ENCODE measurements at regions not wholly inside any gene's neighbourhood (a gene's known extent, or its start where the extent isn't known, plus 50 kb on each side); places are given as distances from the start of the nearest gene placed in this dataset.

- Histone ChIP-seq H2AFZ (ENCODE audit: low read length) (no peak overlapping the region), H3K4me1 (ENCODE audit: insufficient read depth, low read length, severe bottlenecking) (no peaks in the 10 kb centered on the region), H3K27me3 (ENCODE audit: insufficient read depth, low read length) (no peaks in the 10 kb centered on the region), H3K79me2 (ENCODE audit: insufficient read depth, low read length) (no peaks in the 10 kb centered on the region), H3K9me3 (ENCODE audit: low read length) (no peaks in the 10 kb centered on the region), H4K20me1 (ENCODE audit: insufficient read depth, low read length) (no peaks in the 10 kb centered on the region), H3K9me2 (ENCODE audit: low read depth, low read length) (no peaks in the 10 kb centered on the region), H3K4me2 (ENCODE audit: low read length) (no peak overlapping the region), H3K4me3 (ENCODE audit: low read depth, low read length, poor library complexity, severe bottlenecking) (no peak overlapping the region), H3K9ac (ENCODE audit: low read length) (no peak overlapping the region), H3K36me3 (ENCODE audit: insufficient read depth, low read length) (no peaks in the 10 kb centered on the region), H3K27ac (ENCODE audit: low read depth, low read length, poor library complexity, severe bottlenecking) (no peak overlapping the region), H3F3A (ENCODE audit: insufficient read depth, low read length) (no peaks in the 10 kb centered on the region)
- no peak for TF ChIP-seq EZH2 (IDR thresholded peaks at IDR 0.05; ENCODE audit: borderline replicate concordance, low read length)
- TF ChIP-seq, protein P1, sequence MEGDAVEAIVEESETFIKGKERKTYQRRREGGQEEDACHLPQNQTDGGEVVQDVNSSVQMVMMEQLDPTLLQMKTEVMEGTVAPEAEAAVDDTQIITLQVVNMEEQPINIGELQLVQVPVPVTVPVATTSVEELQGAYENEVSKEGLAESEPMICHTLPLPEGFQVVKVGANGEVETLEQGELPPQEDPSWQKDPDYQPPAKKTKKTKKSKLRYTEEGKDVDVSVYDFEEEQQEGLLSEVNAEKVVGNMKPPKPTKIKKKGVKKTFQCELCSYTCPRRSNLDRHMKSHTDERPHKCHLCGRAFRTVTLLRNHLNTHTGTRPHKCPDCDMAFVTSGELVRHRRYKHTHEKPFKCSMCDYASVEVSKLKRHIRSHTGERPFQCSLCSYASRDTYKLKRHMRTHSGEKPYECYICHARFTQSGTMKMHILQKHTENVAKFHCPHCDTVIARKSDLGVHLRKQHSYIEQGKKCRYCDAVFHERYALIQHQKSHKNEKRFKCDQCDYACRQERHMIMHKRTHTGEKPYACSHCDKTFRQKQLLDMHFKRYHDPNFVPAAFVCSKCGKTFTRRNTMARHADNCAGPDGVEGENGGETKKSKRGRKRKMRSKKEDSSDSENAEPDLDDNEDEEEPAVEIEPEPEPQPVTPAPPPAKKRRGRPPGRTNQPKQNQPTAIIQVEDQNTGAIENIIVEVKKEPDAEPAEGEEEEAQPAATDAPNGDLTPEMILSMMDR (IDR thresholded peaks at IDR 0.05; ENCODE audit: low read length) = no peak
These were observed 98.8 kb upstream of the RGS6 start for GRCh38 chr14:71833476-71833875.

DNA sequence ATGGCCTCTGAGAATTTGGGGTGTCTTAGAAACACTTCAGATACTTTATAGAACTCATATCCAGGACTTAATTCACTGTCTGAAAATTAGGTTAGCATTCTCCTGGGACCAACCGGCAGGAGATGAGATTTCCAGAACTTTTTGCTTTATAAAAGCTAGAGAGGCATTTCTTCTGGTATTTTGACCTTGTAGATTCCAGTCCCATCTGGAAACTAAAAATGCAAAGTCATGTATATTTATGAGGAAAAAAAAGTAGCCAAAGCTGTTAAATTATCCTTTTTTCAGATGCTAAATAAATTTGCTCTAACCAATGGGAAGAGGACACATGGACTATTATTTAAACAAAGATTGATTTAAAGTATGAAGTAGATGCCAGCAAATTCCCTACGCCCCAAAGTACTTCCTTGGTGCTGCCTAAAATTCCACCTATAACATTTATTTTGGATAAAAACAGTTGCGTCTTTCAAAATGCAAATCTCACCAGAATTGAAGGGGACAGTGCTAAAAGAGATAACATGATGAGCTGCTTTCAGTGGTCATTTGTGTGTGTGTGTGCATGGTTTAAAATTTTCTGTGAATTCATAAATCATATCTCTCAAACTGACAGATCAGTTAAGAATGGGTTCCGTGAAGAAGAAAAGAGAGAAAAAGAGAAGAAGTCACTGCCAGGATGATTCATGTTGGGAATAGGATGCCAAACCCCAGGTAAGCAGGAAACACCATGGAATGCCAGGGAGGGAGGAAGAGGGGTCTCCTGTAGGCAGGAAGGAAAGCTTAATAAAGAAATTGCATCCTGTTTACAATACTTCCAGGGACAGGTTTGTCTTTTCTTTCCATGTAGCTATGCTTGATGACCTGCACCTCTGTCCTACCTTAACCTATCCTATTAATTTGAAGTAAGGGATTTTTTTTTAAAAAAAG lies 97.7 kb upstream of the RGS6 start:
- no peaks in the 10 kb centered on the region for H3F3A ChIP-seq (ENCODE audit: insufficient read depth, low read length)
- no peaks in the 10 kb centered on the region for H3K79me2 ChIP-seq (ENCODE audit: insufficient read depth, low read length)
- TF ChIP-seq EZH2 (IDR thresholded peaks at IDR 0.05; ENCODE audit: borderline replicate concordance, low read length) = no peak
- TF ChIP-seq, protein P1 (IDR thresholded peaks at IDR 0.05; ENCODE audit: low read length) = no peak
- no peaks in the 10 kb centered on the region for H3K9me2 ChIP-seq (ENCODE audit: low read depth, low read length)
- H3K4me2 ChIP-seq (ENCODE audit: low read length) = no peak overlapping the region
- no peaks in the 10 kb centered on the region for H4K20me1 ChIP-seq (ENCODE audit: insufficient read depth, low read length)
- H3K36me3 ChIP-seq (ENCODE audit: insufficient read depth, low read length) = no peaks in the 10 kb centered on the region
- no peaks in the 10 kb centered on the region for H3K27me3 ChIP-seq (ENCODE audit: insufficient read depth, low read length)
- no peak overlapping the region for H3K4me3 ChIP-seq (ENCODE audit: low read depth, low read length, poor library complexity, severe bottlenecking)
- H3K27ac ChIP-seq (ENCODE audit: low read depth, low read length, poor library complexity, severe bottlenecking) = no peak overlapping the region
- H3K9ac ChIP-seq (ENCODE audit: low read length) = no peak overlapping the region
- no peaks in the 10 kb centered on the region for H3K9me3 ChIP-seq (ENCODE audit: low read length)
- H2AFZ ChIP-seq (ENCODE audit: low read length) = no peak overlapping the region
- no peaks in the 10 kb centered on the region for H3K4me1 ChIP-seq (ENCODE audit: insufficient read depth, low read length, severe bottlenecking)

DNA sequence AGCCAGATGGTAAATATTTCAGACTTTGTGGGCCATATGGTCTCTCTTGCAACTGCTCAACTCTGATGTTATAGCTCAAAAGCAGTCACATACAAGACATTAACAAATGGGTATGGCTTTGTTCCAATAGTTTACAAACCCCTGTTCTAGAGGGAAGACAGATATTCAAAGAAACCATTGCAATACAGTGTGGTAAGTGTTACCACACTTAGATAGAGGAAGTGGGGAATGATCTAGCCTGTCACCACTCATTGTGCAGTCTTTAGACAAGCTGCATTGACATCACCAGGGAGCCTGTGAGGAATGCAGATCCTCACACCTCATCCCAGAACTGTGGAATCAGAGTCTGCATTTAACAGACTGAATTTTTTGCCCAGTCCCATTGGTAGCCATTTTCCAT lies 80.0 kb upstream of the RGS6 start:
- no peaks in the 10 kb centered on the region for H3K9me2 ChIP-seq (ENCODE audit: low read depth, low read length)
- H3K4me3 ChIP-seq (ENCODE audit: low read depth, low read length, poor library complexity, severe bottlenecking) = no peak overlapping the region
- no peak overlapping the region for H3K27ac ChIP-seq (ENCODE audit: low read depth, low read length, poor library complexity, severe bottlenecking)
- no peaks in the 10 kb centered on the region for H4K20me1 ChIP-seq (ENCODE audit: insufficient read depth, low read length)
- peaks cover 14% of the 10 kb centered on the region for H3K4me1 ChIP-seq (ENCODE audit: insufficient read depth, low read length, severe bottlenecking)
- no peaks in the 10 kb centered on the region for H3F3A ChIP-seq (ENCODE audit: insufficient read depth, low read length)
- no peak overlapping the region for H3K4me2 ChIP-seq (ENCODE audit: low read length)
- H3K27me3 ChIP-seq (ENCODE audit: insufficient read depth, low read length) = no peaks in the 10 kb centered on the region
- no peak overlapping the region for H2AFZ ChIP-seq (ENCODE audit: low read length)
- no peaks in the 10 kb centered on the region for H3K36me3 ChIP-seq (ENCODE audit: insufficient read depth, low read length)
- no peaks in the 10 kb centered on the region for H3K9me3 ChIP-seq (ENCODE audit: low read length)
- TF ChIP-seq, protein P1 (IDR thresholded peaks at IDR 0.05; ENCODE audit: low read length) = no peak
- no peak for TF ChIP-seq EZH2 (IDR thresholded peaks at IDR 0.05; ENCODE audit: borderline replicate concordance, low read length)
- H3K9ac ChIP-seq (ENCODE audit: low read length) = no peak overlapping the region
- no peaks in the 10 kb centered on the region for H3K79me2 ChIP-seq (ENCODE audit: insufficient read depth, low read length)

Measured in OCI-LY1 (cell line).